ENCODE measurements at regions not wholly inside any gene's neighbourhood (a gene's known extent, or its start where the extent isn't known, plus 50 kb on each side); places are given as distances from the start of the nearest gene placed in this dataset.

DNA sequence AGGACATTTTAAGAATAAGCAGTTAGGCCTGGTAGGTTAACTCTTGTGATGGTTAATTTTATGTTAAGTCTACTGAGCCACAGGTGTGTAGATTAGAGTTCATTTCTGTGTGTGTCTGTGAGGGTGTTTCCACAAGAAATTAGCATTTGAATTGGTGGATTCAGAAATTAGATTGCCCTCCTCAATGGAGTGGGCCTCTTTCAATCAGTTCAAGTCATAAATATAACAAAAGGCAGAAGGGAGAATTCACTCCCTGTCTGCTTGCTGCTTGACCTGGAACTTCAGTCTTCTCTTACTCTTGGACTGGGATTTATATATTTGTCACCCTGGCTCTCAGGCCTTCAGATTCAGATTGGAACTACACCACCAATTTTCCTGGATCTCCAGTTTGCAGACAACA is 55.3 kb upstream of the POM121L12 start:
- H3K4me3 ChIP-seq (ENCODE audit: low read depth, low read length) = no peak overlapping the region
- TF ChIP-seq, protein P1, sequence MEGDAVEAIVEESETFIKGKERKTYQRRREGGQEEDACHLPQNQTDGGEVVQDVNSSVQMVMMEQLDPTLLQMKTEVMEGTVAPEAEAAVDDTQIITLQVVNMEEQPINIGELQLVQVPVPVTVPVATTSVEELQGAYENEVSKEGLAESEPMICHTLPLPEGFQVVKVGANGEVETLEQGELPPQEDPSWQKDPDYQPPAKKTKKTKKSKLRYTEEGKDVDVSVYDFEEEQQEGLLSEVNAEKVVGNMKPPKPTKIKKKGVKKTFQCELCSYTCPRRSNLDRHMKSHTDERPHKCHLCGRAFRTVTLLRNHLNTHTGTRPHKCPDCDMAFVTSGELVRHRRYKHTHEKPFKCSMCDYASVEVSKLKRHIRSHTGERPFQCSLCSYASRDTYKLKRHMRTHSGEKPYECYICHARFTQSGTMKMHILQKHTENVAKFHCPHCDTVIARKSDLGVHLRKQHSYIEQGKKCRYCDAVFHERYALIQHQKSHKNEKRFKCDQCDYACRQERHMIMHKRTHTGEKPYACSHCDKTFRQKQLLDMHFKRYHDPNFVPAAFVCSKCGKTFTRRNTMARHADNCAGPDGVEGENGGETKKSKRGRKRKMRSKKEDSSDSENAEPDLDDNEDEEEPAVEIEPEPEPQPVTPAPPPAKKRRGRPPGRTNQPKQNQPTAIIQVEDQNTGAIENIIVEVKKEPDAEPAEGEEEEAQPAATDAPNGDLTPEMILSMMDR (IDR thresholded peaks at IDR 0.05; ENCODE audit: borderline replicate concordance, insufficient read depth, low read depth, low read length) = no peak

DNA sequence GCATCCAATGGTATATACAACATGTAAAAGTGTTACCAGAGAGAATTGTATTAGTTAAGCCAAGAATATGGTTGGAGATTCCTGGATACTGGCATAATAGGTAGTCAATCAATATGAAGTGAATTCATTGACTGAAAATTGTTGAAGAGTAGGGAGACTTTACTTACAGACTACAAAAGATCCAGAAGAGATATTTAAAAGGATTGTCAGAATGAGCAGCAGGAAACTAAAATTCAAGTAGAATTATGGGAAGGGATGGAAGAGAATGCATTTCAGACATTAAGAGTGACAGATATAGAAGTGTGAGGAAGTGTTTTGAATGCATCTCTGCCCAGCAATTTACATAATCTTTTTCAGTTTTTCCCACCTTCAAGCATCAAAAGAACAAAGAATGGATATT is 62.3 kb upstream of the POM121L12 start:
- no peak overlapping the region for H3K4me3 ChIP-seq (ENCODE audit: low read depth, low read length)
- TF ChIP-seq, protein P1 (IDR thresholded peaks at IDR 0.05; ENCODE audit: borderline replicate concordance, insufficient read depth, low read depth, low read length) = no peak

DNA sequence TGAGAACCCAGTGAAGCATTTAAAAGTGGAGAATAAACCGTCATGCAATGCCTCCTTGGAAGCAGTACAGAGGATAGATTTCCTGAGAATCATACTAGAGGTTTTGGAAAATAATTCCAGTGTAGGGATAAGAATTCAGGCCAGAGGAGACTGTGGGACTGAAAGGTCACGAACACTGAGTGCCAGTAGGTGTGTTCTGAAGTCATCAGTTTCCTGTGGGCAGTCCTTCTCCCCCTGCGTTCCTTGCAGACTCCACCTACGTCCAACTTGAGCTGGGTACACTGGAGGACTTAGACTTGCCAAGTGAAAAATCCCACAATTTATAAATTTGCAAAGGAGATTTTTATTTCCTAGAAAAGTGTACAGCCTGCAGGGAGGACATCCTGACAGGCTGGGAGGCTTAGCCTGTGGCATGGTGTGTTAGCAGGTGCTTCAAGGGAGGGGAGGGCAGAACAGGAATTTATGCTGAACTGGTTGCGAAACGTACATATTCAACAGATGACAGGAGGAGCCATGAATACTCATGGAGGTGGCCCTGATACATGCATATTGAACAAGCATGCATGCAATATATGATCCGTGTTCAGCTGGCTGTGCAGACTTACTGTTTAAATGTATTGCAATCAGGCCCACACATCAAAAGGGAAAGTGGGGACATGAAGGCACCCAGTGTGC is 72.9 kb upstream of the POM121L12 start:
- TF ChIP-seq, protein P1 (IDR thresholded peaks at IDR 0.05; ENCODE audit: borderline replicate concordance, insufficient read depth, low read depth, low read length) = no peak

DNA sequence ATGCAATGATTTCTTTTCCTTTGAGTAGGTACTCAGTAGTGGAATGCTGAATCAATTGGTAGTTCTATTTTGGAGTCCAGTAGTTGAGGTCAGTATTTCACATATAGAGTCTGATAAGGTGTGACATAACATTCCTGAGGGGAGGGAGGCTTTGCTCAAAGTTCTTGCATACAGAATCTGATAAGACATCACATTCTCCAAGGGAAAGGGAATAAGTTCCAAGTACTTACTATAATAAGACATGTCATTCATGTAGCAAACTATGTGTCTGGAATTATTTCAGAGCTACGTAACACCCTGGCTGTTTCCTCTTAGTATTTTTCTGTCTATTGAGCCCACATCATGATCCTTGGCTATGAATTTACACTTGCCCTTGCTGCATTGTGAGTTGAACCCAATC is 74.3 kb upstream of the POM121L12 start:
- no peak overlapping the region for H3K4me3 ChIP-seq (ENCODE audit: low read depth, low read length)
- TF ChIP-seq, protein P1 (IDR thresholded peaks at IDR 0.05; ENCODE audit: borderline replicate concordance, insufficient read depth, low read depth, low read length) = no peak

More for the DNA sequence above, 72.9 kb upstream of the POM121L12 start:
- H3K4me3 ChIP-seq (ENCODE audit: low read depth, low read length) = no peak overlapping the region

DNA sequence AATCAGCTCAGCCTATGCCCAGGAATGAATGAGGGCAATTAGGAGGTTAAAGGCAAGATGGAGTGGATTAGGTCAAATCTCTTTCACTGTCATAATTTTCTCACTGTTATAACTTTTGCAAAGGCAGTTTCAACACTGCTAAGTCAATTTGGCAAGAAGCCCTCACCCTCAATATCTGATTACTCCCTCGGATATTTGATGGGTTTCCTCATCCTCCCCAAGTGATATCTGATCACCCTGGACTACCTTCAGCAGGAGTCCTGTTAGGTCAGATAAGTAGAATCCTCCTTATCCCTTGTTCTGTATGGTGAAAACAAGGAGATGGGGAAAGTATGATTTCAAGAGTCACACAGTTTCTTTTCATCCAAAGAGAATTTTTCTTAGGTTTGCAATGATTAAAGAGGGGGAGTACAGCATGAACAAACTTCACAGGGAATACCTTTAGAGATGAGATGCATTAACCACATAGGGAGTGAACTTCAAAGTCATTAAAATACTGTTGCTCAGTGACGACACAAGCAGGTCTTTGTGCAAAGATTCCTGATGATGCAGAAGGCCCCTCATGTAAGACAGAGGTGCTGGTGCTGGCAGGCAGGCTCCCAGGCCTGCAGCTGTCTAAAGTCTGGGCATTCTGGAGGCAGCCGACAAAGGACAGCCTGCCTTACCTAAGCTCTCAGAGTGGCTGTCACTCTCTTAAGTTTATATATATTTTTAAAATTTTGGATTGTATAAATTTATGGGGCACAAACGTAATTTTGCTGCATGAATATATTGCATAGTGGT is 75.4 kb upstream of the POM121L12 start:
- TF ChIP-seq, protein P1 (IDR thresholded peaks at IDR 0.05; ENCODE audit: borderline replicate concordance, insufficient read depth, low read depth, low read length) = no peak

DNA sequence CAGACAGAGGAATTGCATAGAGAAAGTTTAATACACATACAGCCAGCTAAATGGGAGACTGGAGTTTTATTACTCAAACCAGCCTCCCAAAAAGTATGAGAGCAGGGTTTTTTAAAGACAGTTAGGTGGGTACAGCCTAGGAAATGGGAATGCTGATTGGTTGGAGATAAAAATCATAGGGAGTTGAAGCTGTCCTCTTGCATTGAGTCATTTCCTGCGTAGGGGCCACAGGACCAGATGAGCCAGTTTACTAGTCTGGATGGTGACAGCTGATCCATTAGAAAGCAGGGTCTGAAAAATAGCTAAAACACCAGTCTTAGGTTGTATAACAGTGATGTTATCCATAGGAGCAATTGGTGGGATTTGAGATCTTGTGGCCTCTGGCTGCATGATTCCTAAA is 76.1 kb upstream of the POM121L12 start:
- no peak overlapping the region for H3K4me3 ChIP-seq (ENCODE audit: low read depth, low read length)
- TF ChIP-seq, protein P1 (IDR thresholded peaks at IDR 0.05; ENCODE audit: borderline replicate concordance, insufficient read depth, low read depth, low read length) = no peak

More for the DNA sequence above, 75.4 kb upstream of the POM121L12 start:
- H3K4me3 ChIP-seq (ENCODE audit: low read depth, low read length) = no peak overlapping the region
